SH-SY5Y (cell line): ENCODE measurements at regions not wholly inside any gene's neighbourhood (a gene's known extent, or its start where the extent isn't known, plus 50 kb on each side); places are given as distances from the start of the nearest gene placed in this dataset.

Experiments used
- GATA2 ChIP-seq: IDR thresholded peaks from 2 replicates; pipeline ENCODE4 v1.6.1; 2011; ENCODE audit warnings: mild to moderate bottlenecking, low read depth, low read length
- GATA3 ChIP-seq: IDR thresholded peaks from 2 replicates; pipeline ENCODE4 v1.6.1; 2011; ENCODE audit warnings: low read depth, mild to moderate bottlenecking, low read length, moderate library complexity

DNA sequence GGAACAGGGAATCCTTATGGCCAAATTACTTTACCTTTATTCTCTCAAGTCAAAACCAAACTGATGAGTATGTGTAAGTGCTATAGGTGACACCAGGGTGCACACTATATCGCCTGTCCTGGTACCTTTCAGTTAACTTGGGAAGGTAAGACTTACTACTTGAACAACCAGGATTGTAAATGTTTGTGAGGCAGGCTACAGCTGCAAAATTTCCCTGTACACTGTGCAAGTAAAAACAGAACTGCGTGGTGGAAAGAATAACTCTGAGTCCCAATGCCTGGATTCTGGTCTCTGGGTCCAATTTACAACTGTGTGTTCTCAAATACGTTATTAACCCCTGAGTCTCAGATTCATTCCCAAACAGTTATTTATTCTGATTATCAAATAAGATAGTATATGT, 73.5 kb downstream of the TENT5C start:
- TF ChIP-seq GATA2 = no peak
- TF ChIP-seq GATA3 = no peak
